Testis (tissue), 2 donors: ENCODE measurements at regions not wholly inside any gene's neighbourhood (a gene's known extent, or its start where the extent isn't known, plus 50 kb on each side); places are given as distances from the start of the nearest gene placed in this dataset.

Experiments used
- DNase-seq: peaks from one replicate; pipeline ENCODE4 v3.0.0-alpha.2; 2019
- H3K27ac ChIP-seq, 2 donors: fragments of 200-600 bp; sonication (generic); one replicate each; pipeline ENCODE4 v1.5.1; 2019
- H3K27me3 ChIP-seq: fragments of 200-600 bp; sonication (generic); one replicate; pipeline ENCODE4 v1.5.1; 2019
- H3K36me3 ChIP-seq: fragments of 200-600 bp; sonication (generic); one replicate; pipeline ENCODE4 v1.5.1; 2017; ENCODE audit warnings: low read depth; ENCODE audit errors: missing control alignments
- H3K4me1 ChIP-seq: fragments of 200-600 bp; sonication (generic); one replicate; pipeline ENCODE4 v1.5.1; 2019
- H3K4me3 ChIP-seq, 2 donors: fragments of 200-600 bp; sonication (generic); one replicate each; pipeline ENCODE4 v1.5.1; 2017 to 2019
- H3K9me3 ChIP-seq: fragments of 200-600 bp; sonication (generic); one replicate; pipeline ENCODE4 v1.5.1; 2017
- CTCF ChIP-seq, 3 experiments: fragments of 450-650 bp in 2 of 3; fragments of 200-600 bp in 1 of 3; sonication (generic) in 1 of 3; IDR thresholded peaks; one replicate each; pipeline ENCODE4 v1.5.1; 2016 to 2019; ENCODE audit warnings: antibody characterized with exemption in 3 of 3, mild to moderate bottlenecking in 2 of 3, moderate library complexity in 1 of 3
- POLR2A ChIP-seq: fragments of 450-650 bp; IDR thresholded peaks from one replicate; pipeline ENCODE4 v1.6.1; 2017; ENCODE audit warnings: antibody characterized with exemption, mild to moderate bottlenecking, moderate library complexity
- WGBS, 2 donors: methylation state at CpG; one replicate each; pipeline ENCODE4 v1.1.5; 2018; 5-methylcytosine and 5-hydroxymethylcytosine counted together
- intact Hi-C: fragments of 100-400 bp; cut with DNase I; formaldehyde crosslinking; loops from one replicate; pipeline ENCODE4 v1.15.1; 2023; ENCODE audit warnings: low total_unique reads

DNA sequence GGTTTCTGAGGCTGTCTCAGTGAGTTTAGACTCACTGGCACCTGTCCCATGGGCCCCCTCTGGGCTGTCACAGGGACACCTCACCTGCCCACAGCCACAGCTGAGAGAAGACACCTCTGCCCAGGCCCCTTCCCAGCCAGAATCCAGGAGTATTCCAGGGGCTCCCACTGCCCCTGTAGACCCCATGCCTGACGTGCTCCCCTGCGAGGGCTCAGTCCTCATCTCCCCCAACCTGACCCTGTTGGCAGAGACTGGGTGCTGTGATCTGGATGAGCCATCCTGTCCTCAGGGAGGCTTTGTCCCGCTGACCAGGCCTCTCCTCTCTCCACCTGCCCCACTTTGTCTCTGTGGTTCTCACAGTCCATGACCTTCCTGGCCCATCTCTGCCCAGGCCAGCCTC lies 89.4 kb downstream of the DHRS2 start:
- intact Hi-C loops = no loop called here
- 91 to 94% methylated on average over 3 of the region's 3 CpGs for WGBS, 2 donors

DNA sequence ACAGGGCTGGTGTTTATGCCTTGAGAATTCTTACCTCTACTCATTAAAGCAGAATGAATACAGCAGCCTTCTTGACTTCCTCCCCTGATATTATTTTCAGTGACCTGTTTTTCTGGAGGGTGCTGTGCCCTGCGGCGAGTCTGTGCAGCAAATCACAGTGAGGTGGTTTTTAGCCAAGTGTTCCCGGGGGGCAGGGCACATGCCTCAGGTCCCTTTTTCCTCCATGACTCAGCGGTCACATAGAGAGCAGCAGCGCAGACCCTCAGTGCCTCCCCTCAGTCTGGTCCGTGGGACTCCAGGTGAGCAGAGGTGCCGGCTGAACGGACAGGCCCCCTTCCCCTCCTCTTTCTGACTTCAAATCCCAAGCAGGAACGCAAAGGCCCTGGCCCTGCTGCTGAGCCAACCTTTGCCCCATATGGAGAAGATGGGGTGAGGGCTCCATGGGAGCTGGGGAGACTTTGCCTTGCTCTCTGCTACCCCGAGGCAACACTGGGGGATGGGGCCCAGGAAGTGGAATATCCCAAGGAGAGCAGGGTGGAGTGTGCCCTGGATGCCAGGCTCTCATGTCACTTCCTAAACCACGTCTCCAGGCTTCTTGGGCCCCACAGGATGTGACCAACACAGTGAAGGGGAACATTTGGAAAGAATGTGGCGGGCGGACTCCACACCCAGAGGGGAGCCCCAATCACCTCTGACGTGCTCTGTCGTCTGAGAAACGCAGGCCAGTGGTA lies 90.0 kb downstream of the DHRS2 start:
- intact Hi-C loops = no loop called here
- Histone ChIP-seq H3K4me3 (no peak overlapping the region), H3K36me3 (no peaks in the 10 kb centered on the region), H3K9me3 (no peaks in the 10 kb centered on the region), H3K27ac (no peak overlapping the region), H3K4me1 (no peaks in the 10 kb centered on the region), H3K27me3 (no peaks in the 10 kb centered on the region)
- WGBS, 2 donors = 75 to 84% methylated on average over 15 to 16 of the region's 16 CpGs
- TF ChIP-seq POLR2A = no peak
- no peak for TF ChIP-seq CTCF (IDR thresholded peaks at IDR 0.05)
- no peak for DNase-seq

More for the DNA sequence above, 89.4 kb downstream of the DHRS2 start:
- H3K27ac ChIP-seq = no peak overlapping the region
- no peak for DNase-seq
- no peak for TF ChIP-seq CTCF (IDR thresholded peaks at IDR 0.05)
- TF ChIP-seq POLR2A = no peak
- H3K9me3 ChIP-seq = no peaks in the 10 kb centered on the region
- H3K27me3 ChIP-seq = no peaks in the 10 kb centered on the region
- no peak overlapping the region for H3K4me3 ChIP-seq
- H3K4me1 ChIP-seq = no peaks in the 10 kb centered on the region
- H3K36me3 ChIP-seq = no peaks in the 10 kb centered on the region

- no peak overlapping the region for H3K27ac ChIP-seq
- intact Hi-C loops = no loop called here
- peak; percentile 39 for DNase-seq
- H3K4me1 ChIP-seq = no peaks in the 10 kb centered on the region
- no peaks in the 10 kb centered on the region for H3K9me3 ChIP-seq
- TF ChIP-seq CTCF (IDR thresholded peaks at IDR 0.05) (peak in 1 of 3 experiments; percentile 49), POLR2A (no peak)
- no peak overlapping the region for H3K4me3 ChIP-seq
- H3K36me3 ChIP-seq = no peaks in the 10 kb centered on the region
- no peaks in the 10 kb centered on the region for H3K27me3 ChIP-seq
- WGBS, 2 donors = 84 to 88% methylated on average over 5 of the region's 5 CpGs
These were observed 91.6 kb downstream of the DHRS2 start for GRCh38 chr14:23727566-23728335.

DNA sequence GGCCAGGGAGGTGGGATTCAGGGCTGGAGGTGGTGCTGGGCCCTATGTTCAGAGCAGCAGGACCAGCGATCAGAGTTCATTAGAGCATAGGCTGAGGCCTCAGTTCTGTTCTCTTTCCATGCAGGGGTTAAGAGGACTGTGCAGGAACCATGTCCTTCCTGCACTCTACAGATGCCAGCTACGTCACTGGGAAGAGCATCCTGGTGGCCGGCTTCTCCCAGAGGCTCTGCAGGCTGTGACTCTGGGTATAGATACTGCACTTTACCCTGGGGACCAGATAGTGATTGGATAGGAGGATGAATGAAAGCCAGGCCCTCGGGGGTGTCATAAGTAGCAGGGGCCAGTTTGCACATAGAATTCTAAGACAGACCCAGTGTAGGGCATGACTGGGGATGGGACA lies 92.6 kb downstream of the DHRS2 start:
- Histone ChIP-seq H3K36me3 (no peaks in the 10 kb centered on the region), H3K27me3 (no peaks in the 10 kb centered on the region), H3K4me3 (no peak overlapping the region), H3K9me3 (no peaks in the 10 kb centered on the region), H3K4me1 (no peaks in the 10 kb centered on the region), H3K27ac (no peak overlapping the region)
- WGBS, 2 donors = 56 to 83% methylated on average over 3 to 4 of the region's 4 CpGs
- no peak for DNase-seq
- TF ChIP-seq CTCF (IDR thresholded peaks at IDR 0.05) (no peak), POLR2A (no peak)
- intact Hi-C loops = no loop called here
